ENCODE measurements at regions not wholly inside any gene's neighbourhood (a gene's known extent, or its start where the extent isn't known, plus 50 kb on each side); places are given as distances from the start of the nearest gene placed in this dataset.

GRCh38 chr17:73870473-73870872 lies 226.2 kb upstream of the SDK2 start:
- TF ChIP-seq SUZ12 (IDR thresholded peaks at IDR 0.05) (no peak), NFRKB (IDR thresholded peaks at IDR 0.05) (no peak), HDGF (IDR thresholded peaks at IDR 0.05; ENCODE audit: borderline replicate concordance) (no peak), CTBP1 (IDR thresholded peaks at IDR 0.05; ENCODE audit: borderline replicate concordance) (no peak), ARNT (IDR thresholded peaks at IDR 0.05) (no peak), SP1 (IDR thresholded peaks at IDR 0.05) (no peak), FOXM1 (IDR thresholded peaks at IDR 0.05; ENCODE audit: borderline replicate concordance) (no peak), FOXA1 (IDR thresholded peaks at IDR 0.05) (no peak), BHLHE40 (IDR thresholded peaks at IDR 0.05; ENCODE audit: borderline replicate concordance) (no peak), L3MBTL2 (conservative IDR thresholded peaks at IDR 0.05) (no peak), ELF4 (IDR thresholded peaks at IDR 0.05) (no peak), FOXK2 (IDR thresholded peaks at IDR 0.05) (no peak)
- TF ChIP-seq, protein P1, sequence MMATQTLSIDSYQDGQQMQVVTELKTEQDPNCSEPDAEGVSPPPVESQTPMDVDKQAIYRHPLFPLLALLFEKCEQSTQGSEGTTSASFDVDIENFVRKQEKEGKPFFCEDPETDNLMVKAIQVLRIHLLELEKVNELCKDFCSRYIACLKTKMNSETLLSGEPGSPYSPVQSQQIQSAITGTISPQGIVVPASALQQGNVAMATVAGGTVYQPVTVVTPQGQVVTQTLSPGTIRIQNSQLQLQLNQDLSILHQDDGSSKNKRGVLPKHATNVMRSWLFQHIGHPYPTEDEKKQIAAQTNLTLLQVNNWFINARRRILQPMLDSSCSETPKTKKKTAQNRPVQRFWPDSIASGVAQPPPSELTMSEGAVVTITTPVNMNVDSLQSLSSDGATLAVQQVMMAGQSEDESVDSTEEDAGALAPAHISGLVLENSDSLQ (IDR thresholded peaks at IDR 0.05): no peak

Measured in HEK293T (cell line).